GM12878 (cell line): ENCODE measurements at regions not wholly inside any gene's neighbourhood (a gene's known extent, or its start where the extent isn't known, plus 50 kb on each side); places are given as distances from the start of the nearest gene placed in this dataset.

Experiments
- ATAC-seq: fragments of 200-7000 bp; cut with Tn5 transposase; 3 replicates; pipeline ENCODE4 v1.9.1; 2020; ENCODE audit warnings: mild to moderate bottlenecking, moderate library complexity
- BruUV-seq: library from RNA; stranded (reverse); fragments of 400-500 nt; replicated peaks from 2 replicates; lab custom pipeline; 2021; lab: Mats Ljungman, UMichigan
- CTCF ChIA-PET: fragments of 300-600 bp; sonication (Branson Sonifier 250); formaldehyde crosslinking; extraction: SDS; loops from one replicate; lab custom pipeline; 2021; ENCODE audit warnings: inconsistent platforms; lab: Yijun Ruan, JAX
- POLR2A ChIA-PET: fragments of 350-600 bp; formaldehyde crosslinking; extraction: SDS; loops from one replicate; lab custom pipeline; 2021; ENCODE audit warnings: inconsistent platforms; lab: Charles Lee
- RAD21 ChIA-PET: fragments of 300-600 bp; sonication (Branson Sonifier 250); formaldehyde crosslinking; loops from one replicate; lab custom pipeline; 2023; ENCODE audit warnings: antibody characterized with exemption; ENCODE audit not compliant: unreplicated experiment; lab: Charles Lee
- SMC1A ChIA-PET: fragments of 300-600 bp; sonication (Branson Sonifier 250); formaldehyde crosslinking; loops from one replicate; lab custom pipeline; 2023; ENCODE audit not compliant: unreplicated experiment, uncharacterized antibody; lab: Charles Lee
- DNase-seq: peaks from one replicate; pipeline ENCODE4 v3.0.0-alpha.2; 2011; ENCODE audit warnings: low read depth, low spot score
- FAIRE-seq: peaks from 3 replicates; lab custom pipeline; 2011; peaks lifted over from hg19 to GRCh38; lab: Jason Lieb, UNC
- H2AFZ ChIP-seq: 2 replicates; pipeline ENCODE4 v1.6.0; 2011; ENCODE audit warnings: low read depth, low read length, control low read depth; ENCODE audit not compliant: control insufficient read depth
- H3K27ac ChIP-seq: 2 replicates; pipeline ENCODE4 v1.5.1; 2011; ENCODE audit warnings: control low read depth; ENCODE audit not compliant: control insufficient read depth, insufficient read depth
- H3K27me3 ChIP-seq, 2 experiments: replicated peaks in 1 of 2; 2 replicates each; pipeline versions ENCODE4 v1.6.0 to v1.6.1; 2011; ENCODE audit warnings: low read length in 1 of 2; ENCODE audit not compliant: control insufficient read depth in 2 of 2, insufficient read depth in 2 of 2
- H3K36me3 ChIP-seq, 2 experiments: 2 replicates each; pipeline ENCODE4 v1.5.1; 2011; ENCODE audit warnings: low read length in 1 of 2; ENCODE audit not compliant: control insufficient read depth in 2 of 2, insufficient read depth in 2 of 2
- H3K4me1 ChIP-seq: 2 replicates; pipeline ENCODE4 v1.6.1; 2011; ENCODE audit warnings: mild to moderate bottlenecking, low read length, moderate library complexity, mixed read lengths; ENCODE audit not compliant: control insufficient read depth, insufficient read depth
- H3K4me2 ChIP-seq: 2 replicates; pipeline ENCODE4 v1.6.0; 2011; ENCODE audit warnings: control low read depth; ENCODE audit not compliant: control insufficient read depth, insufficient read depth
- H3K4me3 ChIP-seq: fragments of 200-600 bp; sonication (generic); 2 replicates; pipeline ENCODE4 v1.5.1; 2016
- H3K79me2 ChIP-seq: 2 replicates; pipeline ENCODE4 v1.6.0; 2011; ENCODE audit warnings: low read length; ENCODE audit not compliant: control insufficient read depth, insufficient read depth
- H3K9ac ChIP-seq: 2 replicates; pipeline ENCODE4 v1.8.0; 2011; ENCODE audit warnings: low read length, control low read depth, mixed read lengths; ENCODE audit not compliant: control insufficient read depth, insufficient read depth
- H3K9me3 ChIP-seq: replicated peaks from 3 replicates; pipeline ENCODE4 v1.5.1; 2011; ENCODE audit warnings: mild to moderate bottlenecking, low read length; ENCODE audit not compliant: control insufficient read depth, insufficient read depth
- H4K20me1 ChIP-seq: 2 replicates; pipeline ENCODE4 v1.6.0; 2011; ENCODE audit not compliant: control insufficient read depth, insufficient read depth
- FOXK2 ChIP-seq: fragments of 450-650 bp; IDR thresholded peaks from 2 replicates; pipeline ENCODE4 v1.6.1; 2017; ENCODE audit warnings: mild to moderate bottlenecking, moderate library complexity
- GABPA ChIP-seq: IDR thresholded peaks from 2 replicates; pipeline ENCODE4 v1.6.1; 2014; ENCODE audit warnings: antibody characterized with exemption, low read depth, mild to moderate bottlenecking, inconsistent platforms
- KAT2A ChIP-seq: conservative IDR thresholded peaks from 2 replicates; pipeline ENCODE4 v1.6.1; 2011; ENCODE audit warnings: low read depth, low read length; ENCODE audit not compliant: control insufficient read depth
- POLR2AphosphoS5 ChIP-seq: IDR thresholded peaks from 2 replicates; pipeline ENCODE4 v1.6.1; 2011; ENCODE audit warnings: mild to moderate bottlenecking, low read length, inconsistent platforms
- WGBS: methylation state at CpG from one replicate; pipeline ENCODE4 v1.1.6; 2016; ENCODE audit warnings: low lambda C conversion rate; ENCODE audit not compliant: insufficient replicate concordance, insufficient coverage; ENCODE audit errors: missing lambda C conversion rate; 5-methylcytosine and 5-hydroxymethylcytosine counted together
- in situ Hi-C: fragments of 300-500 bp; cut with MboI; formaldehyde crosslinking; loops from 9 replicates; pipeline ENCODE4 v1.14.3; 2018; ENCODE audit warnings: mixed read lengths
- intact Hi-C: fragments of 100-400 bp; cut with micrococcal nuclease; formaldehyde crosslinking; loops from one replicate; pipeline ENCODE4 v1.14.2; 2022; ENCODE audit not compliant: unreplicated experiment

DNA sequence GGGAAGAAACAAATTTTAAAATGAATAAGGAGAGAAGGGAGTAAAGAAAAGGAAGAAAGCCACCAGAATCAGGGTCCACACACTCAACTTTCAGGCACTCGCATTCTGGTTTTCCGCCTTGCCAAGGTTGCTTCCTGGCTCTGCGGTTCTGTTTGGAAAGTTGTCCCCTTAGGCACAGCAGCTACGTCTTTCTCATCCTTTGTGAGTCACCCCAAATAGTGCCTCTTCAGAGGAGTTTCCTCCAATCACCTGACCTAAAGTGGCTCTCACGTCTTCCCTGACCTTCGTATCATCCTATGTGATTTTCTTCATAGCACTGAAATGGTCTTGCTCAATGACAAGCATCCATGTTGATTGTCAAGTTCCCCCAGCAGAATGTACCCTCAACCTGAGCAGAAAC lies 99.5 kb upstream of the TMCC3 start:
- H2AFZ ChIP-seq: no peak overlapping the region
- in situ Hi-C loops: no loop called here

DNA sequence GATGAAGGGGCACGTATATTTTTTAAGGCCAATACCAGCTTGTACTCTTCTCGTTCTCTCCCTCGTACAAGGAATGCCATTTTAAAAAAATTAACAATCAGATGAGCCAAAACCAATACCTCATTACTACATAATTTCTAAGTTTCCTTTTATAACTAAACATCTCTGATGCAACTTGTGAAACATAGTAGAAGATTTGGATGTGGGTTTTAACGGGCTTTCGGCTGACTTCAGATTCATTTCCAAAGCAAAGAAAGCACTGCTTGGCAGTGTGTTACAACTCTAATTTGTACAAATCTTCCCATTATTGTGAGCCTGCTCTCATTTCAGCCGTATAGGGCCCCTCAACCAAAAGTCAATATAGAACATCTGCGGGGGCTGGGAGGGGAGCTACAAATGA lies 99.1 kb upstream of the TMCC3 start:
- Histone ChIP-seq H3K79me2 (no peaks in the 10 kb centered on the region; the same call in 1 of the 2 replicates), H2AFZ (no peak overlapping the region), H3K9ac (no peak overlapping the region), H3K4me1 (no peaks in the 10 kb centered on the region), H3K36me3 (peaks cover 7 to 8% of the 10 kb centered on the region in 2 experiments), H4K20me1 (no peaks in the 10 kb centered on the region), H3K4me3 (no peak overlapping the region), H3K9me3 (no peaks in the 10 kb centered on the region), H3K27me3 (no peaks in the 10 kb centered on the region), H3K4me2 (no peak overlapping the region), H3K27ac (no peak overlapping the region)
- TF ChIP-seq GABPA (no peak), KAT2A (no peak)
- ChIA-PET POLR2A (no interaction called here), SMC1A (interaction anchor here (1.2 to 1.9 kb wide), 4 partner anchors 12 to 187 kb away, joined by 3 to 6 read pairs (median 4); no protein-coding TSS in a partner anchor), RAD21 (no interaction called here), CTCF (interaction anchor here (1.5 to 1.9 kb wide), 3 partner anchors 13 to 163 kb away, joined by 3 to 8 read pairs (median 7); no protein-coding TSS in a partner anchor)
- DNase-seq (no peak), ATAC-seq (no peak), FAIRE-seq (no peak)
- BruUV-seq: no TSS peak
- 98% methylated on average over 7 of the region's 7 CpGs for whole genome bisulfite sequencing
- intact Hi-C loops: no loop called here
- in situ Hi-C loops: no loop called here

More for the DNA sequence above, 99.5 kb upstream of the TMCC3 start:
- Histone ChIP-seq H3K4me3 (no peak overlapping the region), H3K27me3 (no peaks in the 10 kb centered on the region), H3K9ac (no peak overlapping the region), H3K4me2 (no peak overlapping the region), H3K27ac (no peak overlapping the region), H3K36me3 (peaks cover 7 to 8% of the 10 kb centered on the region in 2 experiments), H3K9me3 (no peaks in the 10 kb centered on the region), H4K20me1 (no peaks in the 10 kb centered on the region), H3K79me2 (no peaks in the 10 kb centered on the region), H3K4me1 (no peaks in the 10 kb centered on the region)
- no peak for ATAC-seq
- ChIA-PET POLR2A (no interaction called here), CTCF (interaction anchor here (1.5 to 1.9 kb wide), 3 partner anchors 13 to 163 kb away, joined by 3 to 8 read pairs (median 7); no protein-coding TSS in a partner anchor), SMC1A (interaction anchor here (1.2 to 1.6 kb wide), 3 partner anchors 12 to 187 kb away, joined by 3 to 5 read pairs (median 3); no protein-coding TSS in a partner anchor), RAD21 (no interaction called here)
- intact Hi-C loops: no loop called here
- no peak for FAIRE-seq
- DNase-seq: no peak
- WGBS: 98% methylated on average over 6 of the region's 6 CpGs
- no TSS peak for BruUV-seq
- TF ChIP-seq POLR2AphosphoS5 (0 out of 2 replicates have a peak, but pooled peaks have one; percentile 18), FOXK2 (no peak)
